ENCODE measurements at regions not wholly inside any gene's neighbourhood (a gene's known extent, or its start where the extent isn't known, plus 50 kb on each side); places are given as distances from the start of the nearest gene placed in this dataset.

DNA sequence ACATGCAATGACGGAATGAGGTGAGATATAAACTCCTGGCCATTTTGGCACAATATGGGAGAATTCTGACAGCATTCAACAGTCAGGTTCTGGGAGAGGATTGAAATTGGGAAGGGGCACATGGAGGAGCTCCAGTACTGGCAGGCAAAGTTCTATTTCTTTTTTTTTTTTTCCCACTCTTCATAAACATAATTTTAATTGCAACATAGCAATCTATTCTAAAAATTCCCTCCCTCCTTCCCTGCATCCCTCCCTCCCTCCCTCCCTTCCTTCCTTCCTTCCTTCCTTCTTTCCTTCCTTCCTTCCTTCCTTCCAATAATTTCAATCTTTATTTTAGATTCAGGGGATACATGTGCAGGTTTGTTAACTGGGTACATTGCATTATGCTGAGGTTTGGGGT lies 93.2 kb downstream of the PTCSC3 start:
- TF ChIP-seq CTCF (conservative IDR thresholded peaks at IDR 0.05; ENCODE audit: low read length) = no peak
- no peak for TF ChIP-seq EZH2phosphoT487 (IDR thresholded peaks at IDR 0.05; ENCODE audit: borderline replicate concordance)

All from Loucy (cell line).